Astrocyte of the cerebellum (primary cell): ENCODE measurements at regions not wholly inside any gene's neighbourhood (a gene's known extent, or its start where the extent isn't known, plus 50 kb on each side); places are given as distances from the start of the nearest gene placed in this dataset.

Experiments used
- DNase-seq: peaks from one replicate; pipeline ENCODE4 v3.0.0-alpha.2; 2011; ENCODE audit warnings: low read depth
- H3K4me3 ChIP-seq: 2 replicates; pipeline ENCODE4 v1.5.1; 2011; ENCODE audit warnings: mild to moderate bottlenecking, low read depth, low read length, moderate library complexity
- CTCF ChIP-seq: IDR thresholded peaks from 2 replicates; pipeline ENCODE4 v1.5.1; 2012; ENCODE audit warnings: low read length, low read depth, moderate library complexity, mild to moderate bottlenecking; ENCODE audit errors: missing control alignments
- in situ Hi-C: cut with HindIII; loops from 2 replicates; pipeline ENCODE4 v1.10.0; 2017; ENCODE audit warnings: low sequenced_read_pairs

DNA sequence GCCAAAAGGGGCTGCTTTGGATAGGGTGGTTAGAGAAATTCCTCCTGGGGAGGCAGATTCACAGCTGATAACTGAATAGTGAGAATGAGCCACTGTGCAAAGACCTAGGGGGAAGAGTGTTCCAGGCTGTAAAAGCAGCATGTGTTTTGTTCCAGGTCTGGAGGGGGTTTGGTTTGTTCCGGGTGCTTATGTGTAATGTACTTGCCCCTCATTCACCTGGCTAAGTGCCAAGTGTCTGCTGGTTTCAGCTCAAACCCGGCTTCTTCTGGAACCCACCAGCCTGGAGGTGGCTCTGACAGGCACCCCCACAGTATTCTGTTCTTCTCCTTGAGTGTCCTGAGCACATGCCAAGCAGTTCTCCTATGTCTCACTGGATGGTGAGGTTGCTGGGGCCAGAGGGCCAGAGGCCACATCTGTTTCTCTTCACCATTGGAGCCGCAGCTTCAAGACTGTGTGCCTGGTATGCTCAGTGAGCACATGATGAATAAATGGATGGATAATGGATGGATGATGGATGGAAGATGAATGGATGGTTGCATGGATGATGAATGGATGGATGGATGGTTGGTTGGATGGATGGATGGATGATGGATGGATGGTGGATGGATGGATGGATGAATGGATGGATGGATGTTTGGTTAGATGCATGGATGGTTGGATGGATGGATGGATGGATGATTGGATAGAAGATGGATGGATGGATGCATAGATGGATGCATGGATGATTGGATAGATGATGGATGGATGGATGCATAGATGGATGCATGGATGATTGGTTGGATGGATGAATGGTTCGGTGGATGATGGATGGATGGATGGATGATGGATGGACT lies 227.6 kb downstream of the BMP7 start:
- in situ Hi-C loops = no loop called here
- no peak for DNase-seq
- TF ChIP-seq CTCF = no peak
- H3K4me3 ChIP-seq = no peak overlapping the region

GRCh38 chr20:57040466-57040865 lies 226.0 kb downstream of the BMP7 start:
- in situ Hi-C loops = no loop called here
- no peak for TF ChIP-seq CTCF

DNA sequence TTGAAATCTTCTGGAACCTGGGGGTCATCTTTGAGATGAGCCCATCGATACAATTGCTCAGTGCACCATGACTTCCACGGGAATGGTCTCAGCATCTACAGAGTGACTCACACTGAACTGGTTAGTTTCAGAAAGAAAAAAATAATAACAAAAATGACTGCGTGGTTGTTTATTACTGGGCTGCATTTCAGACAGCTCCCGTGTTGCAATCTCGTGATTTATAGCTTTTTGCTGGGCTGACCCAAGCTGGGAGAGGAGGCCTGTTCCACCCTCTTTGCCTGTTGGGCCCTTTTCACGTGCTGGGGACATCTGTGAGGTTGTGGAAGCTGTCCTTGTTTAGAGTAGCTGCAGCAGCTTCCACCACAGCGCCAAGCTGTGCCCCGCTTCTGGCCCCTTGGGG lies 225.5 kb downstream of the BMP7 start:
- in situ Hi-C loops = no loop called here
- no peak overlapping the region for H3K4me3 ChIP-seq
- no peak for DNase-seq
- no peak for TF ChIP-seq CTCF

More at GRCh38 chr20:57040466-57040865, 226.0 kb downstream of the BMP7 start:
- no peak for DNase-seq
- no peak overlapping the region for H3K4me3 ChIP-seq

DNA sequence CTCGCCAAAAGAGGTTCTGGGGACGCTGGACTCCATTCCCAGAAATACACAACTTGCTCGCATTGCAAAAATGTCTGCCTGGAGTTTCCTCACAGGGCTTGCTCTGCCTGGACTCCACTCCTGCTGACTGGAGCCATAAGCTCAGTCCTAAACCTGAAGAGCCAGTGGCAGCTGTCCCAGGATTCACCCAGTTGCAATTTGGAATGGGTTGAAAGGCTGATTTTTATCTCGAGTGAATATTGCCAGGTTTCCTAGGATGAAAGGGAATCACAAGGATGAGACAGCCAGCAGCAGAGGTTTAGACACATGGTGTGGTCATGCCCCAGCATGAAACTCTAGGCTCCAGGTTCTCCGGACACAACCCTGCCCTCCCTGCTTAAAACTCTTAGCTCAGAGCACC lies 223.3 kb downstream of the BMP7 start:
- in situ Hi-C loops = no loop called here
- DNase-seq = no peak
- H3K4me3 ChIP-seq = no peak overlapping the region
- TF ChIP-seq CTCF = no peak

DNA sequence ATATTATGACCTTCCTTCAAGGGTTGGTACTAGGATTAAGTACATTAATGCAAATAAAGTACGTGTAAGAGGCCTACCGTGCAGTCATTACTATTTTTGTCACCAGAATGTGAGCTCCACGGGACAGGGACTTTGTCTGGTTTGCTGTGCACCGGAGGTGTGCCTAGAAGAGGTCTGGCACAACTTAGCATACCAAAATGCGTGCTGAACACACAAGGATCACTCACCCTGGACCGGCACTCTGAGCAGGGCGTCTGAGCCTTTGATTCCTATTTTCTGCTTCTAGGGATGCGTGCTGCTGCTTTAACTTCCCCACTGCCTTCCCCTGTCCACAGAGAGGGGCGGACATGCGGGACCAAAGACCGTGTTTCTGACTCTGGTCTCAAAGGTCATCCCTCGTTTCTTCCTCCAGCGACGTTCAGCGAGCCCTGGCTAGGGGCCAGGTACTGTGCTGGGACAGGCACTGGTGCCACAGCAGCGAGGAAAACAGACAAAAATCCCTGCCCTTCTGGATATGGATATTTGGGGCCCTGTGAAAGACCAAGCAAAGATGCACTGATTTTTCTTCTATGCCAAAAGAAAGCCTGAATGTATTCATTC lies 222.7 kb downstream of the BMP7 start:
- TF ChIP-seq CTCF = no peak
- no peak for DNase-seq
- in situ Hi-C loops = no loop called here
- H3K4me3 ChIP-seq = no peak overlapping the region

- in situ Hi-C loops = no loop called here
- DNase-seq = no peak
- peak; percentile 8 for TF ChIP-seq CTCF
- H3K4me3 ChIP-seq = no peak overlapping the region
Observed at GRCh38 chr20:57047281-57048026, 219.0 kb downstream of the BMP7 start.
